HG02798 (cell line): ENCODE measurements at regions not wholly inside any gene's neighbourhood (a gene's known extent, or its start where the extent isn't known, plus 50 kb on each side); places are given as distances from the start of the nearest gene placed in this dataset.

Experiments
- ATAC-seq: cut with Tn5 transposase; IDR thresholded peaks from one replicate; pipeline ENCODE4 v1.9.1; 2021; ENCODE audit warnings: mild to moderate bottlenecking; ENCODE audit not compliant: unreplicated experiment, poor library complexity

DNA sequence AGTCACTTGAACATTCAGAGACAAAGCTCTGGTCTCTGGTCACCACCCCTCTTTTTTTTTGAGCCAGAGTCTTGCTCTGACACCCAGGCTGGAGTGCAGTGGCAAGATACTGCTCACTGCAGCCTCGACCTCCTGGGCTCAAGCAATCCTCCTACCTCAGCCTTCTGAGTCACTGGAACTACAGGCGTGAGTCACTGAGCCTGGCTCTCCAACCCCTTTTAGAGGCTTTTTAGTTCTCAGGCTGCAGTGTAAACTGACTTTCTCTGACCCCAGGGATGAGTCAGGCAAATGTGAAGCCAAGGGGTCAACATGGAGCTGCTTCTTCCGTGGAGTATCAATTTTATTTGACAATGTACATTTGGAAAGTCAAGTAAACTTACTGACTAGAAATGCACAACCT, 229.2 kb downstream of the PTTG2 start:
- no peak for ATAC-seq

DNA sequence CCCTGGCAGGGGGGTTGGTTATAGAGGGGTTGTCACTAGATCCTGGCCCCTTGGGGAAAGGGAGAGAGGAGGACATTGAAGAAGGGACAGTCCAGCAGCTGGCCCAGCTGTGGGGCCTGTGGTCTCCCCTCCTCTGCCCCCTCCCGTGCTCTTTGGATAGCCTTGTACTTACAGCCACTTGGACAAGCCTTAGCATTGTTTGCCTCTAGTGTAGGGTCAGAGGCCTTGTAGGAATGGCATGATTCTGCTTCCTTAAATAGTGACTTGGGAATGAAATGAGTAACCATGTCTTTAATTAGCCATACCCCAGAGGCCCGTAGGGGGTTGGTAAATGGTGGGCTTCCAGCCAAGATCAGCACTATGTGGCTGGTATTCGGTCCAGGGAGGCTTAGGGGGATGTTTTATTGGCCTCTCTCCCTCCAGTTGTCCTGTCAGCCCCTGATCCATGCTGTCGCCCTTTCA, 230.6 kb downstream of the PTTG2 start:
- ATAC-seq, result no peak

DNA sequence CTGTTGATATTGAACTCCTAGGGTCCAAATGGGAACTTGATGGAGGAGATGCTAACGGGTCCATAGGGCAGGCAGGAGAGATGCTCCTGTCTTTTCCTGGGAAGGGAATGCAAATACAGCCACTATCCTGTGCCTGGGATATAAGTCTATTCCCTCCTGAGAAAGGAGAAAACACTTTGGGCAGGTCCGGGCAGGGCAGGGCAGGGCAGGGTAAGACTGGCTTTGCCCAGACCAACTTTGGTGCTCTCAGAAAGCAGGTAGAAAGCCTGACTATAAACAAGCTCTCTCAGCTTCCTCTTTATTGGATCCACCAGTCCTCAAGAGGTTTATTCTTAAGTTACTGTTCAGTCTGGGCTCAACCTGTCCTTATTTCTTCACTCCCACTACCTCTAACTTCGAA, 232.3 kb downstream of the PTTG2 start:
- ATAC-seq, result no peak

DNA sequence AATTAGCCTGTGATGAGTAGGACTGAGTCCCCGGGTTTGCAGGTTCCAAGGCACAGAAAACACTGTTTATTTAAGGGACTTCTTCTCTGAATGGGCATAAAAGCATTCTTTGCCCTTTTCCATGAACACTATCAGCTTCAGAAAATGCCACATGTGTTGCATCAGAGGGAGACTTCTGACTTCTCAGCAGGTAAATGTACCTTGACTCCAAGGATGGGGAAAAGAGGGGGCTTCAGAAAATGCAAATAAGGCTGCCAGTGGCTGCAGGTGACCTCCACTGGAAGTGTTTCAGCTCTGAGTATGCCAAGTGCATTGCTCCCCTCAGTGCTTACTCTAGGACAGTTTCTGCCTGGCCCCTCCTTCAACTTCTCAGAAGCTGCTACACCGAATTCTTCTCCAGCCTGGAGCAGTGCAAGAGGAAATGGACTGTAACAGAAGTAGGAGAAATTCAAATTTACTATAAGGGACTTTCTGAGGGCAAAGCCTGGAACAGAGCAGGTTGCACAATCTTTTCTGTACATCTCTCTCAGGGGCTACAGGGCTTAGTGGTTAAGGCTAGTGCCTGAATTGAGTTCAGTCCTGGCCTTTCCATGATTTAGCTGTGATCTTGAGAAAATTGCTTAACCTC, 233.2 kb downstream of the PTTG2 start:
- ATAC-seq, result no peak

DNA sequence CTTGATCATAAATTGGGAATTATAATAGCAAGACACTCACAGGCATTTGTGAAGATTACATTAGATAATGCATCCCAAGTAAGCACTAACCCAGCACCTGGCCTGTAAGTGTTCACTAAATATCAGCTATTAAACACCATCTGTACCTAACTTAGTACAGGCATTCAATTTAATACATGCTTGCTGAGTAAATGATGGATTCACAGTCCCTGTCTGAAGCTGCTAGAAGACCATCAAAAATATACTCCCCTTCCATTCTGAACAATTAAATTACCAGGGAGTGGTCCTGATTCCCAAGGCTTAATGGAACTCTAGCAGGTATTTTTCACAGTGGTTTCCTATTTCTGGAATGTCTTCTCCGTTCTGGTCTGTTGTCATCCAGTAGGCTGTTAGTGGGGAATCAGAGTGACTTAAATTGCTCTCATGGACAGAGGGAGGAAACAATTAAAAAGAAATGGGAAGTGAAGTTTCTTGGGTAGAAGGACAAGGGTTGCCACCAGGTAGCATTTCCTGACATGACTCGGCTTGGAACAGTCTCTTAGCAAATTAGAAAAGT, 233.9 kb downstream of the PTTG2 start:
- no peak for ATAC-seq

DNA sequence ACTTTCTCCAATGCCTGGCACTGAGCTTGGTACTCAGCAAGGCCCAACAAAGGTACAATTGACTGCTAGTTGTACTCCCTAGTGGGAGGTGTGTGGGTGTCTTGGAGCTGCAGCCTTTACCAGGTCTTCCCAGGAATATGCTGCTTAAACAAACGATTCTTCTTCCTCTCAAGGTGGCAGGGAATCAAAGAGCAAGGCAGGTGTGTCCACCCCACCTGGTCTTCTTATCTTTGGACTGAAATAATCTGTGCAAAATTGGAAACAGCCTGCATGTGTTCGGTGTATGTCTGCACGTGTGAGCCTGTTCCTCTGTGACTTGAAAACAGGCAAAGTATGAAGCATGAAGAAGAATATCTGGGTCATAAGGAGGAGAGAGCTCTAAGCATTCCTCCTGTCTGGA, 235.3 kb downstream of the PTTG2 start:
- no peak for ATAC-seq

DNA sequence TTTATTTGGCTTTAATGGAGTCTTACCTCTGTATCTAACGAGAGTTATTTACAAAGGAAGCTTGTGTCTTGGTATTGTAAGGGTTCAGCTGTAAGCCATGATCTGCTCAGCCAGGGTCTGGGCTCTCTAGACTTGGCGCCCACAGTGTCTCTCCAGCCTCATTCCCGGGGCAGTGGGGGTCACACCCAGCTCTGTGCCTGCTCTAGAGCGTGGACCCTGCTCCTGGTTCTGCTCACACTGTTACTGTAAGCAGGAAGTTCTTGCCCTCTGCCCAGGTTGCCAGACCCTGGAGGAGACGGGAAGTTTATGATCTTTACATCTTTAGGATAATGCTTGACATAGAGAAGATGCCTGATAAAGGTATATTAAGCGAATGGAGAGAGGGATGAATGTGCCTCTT, 235.7 kb downstream of the PTTG2 start:
- no peak for ATAC-seq

DNA sequence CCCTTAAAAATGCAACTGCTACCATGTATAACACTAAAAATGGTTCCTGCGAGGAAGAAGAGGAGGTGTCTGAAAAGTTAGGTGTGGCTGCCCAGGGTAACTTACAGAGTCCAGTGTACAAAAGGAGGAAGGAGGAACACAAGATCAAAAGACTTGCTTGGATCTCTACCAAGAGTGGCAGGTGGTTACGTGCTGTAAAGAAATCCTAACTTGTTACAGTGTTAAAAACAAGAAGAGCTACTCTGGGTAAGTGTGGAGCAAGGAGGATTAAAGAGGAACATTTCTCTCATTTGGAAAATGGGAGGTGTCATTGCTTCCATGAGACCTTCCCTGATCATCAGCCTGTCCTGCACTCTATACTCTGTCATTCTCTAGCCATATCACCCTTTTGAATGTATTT, 242.0 kb downstream of the PTTG2 start:
- ATAC-seq, result no peak

DNA sequence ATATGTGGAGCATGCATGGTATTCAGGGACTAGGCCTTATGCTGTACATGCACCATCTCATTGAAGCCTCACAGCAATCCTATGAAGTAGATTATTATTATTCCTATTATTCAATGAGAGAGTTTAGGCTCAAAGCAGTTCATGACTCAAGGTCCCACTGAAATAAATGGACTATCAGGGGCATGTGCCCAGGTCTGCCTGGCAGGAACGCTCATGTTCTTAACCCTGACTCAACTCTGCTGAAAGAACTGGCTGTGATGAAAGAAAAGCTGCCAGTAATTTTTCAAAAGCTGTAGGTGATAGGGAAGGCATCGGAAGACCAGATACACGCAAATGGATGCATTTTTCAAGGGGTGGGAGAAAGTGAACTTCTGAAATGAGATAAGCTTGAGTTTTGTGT, 243.4 kb downstream of the PTTG2 start:
- no peak for ATAC-seq

DNA sequence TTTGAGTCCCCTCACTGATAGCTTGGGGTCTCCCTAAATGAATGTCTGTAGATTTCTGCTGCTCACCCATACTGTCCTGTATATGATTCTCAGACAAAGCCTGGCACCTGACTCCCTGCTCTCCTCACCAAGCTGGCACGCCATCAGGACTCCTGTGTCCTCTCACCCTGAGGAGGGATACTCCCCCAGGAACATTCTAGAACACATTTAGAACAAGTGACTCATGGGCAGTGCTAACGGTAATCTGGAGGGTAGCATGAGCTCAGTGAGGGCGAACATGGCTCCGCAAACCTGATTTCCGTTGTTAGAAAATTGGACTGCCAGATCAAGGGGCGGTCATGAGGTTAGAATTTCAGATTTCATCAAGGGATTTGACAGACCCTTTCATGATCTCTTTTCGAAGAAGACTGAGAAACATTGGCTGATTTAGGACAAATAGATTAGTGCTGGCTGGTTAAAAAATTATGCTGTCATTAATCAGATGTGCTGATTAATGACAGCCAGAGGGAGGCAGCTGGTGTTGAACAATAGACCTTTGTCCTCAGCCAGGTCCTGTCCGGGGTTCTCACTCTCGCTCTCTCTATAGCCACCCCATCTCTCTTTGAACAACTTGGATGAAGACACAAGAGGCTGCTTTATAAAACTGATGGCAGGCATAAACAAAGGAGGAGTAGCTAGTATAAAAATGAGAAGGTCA, 244.3 kb downstream of the PTTG2 start:
- no peak for ATAC-seq

DNA sequence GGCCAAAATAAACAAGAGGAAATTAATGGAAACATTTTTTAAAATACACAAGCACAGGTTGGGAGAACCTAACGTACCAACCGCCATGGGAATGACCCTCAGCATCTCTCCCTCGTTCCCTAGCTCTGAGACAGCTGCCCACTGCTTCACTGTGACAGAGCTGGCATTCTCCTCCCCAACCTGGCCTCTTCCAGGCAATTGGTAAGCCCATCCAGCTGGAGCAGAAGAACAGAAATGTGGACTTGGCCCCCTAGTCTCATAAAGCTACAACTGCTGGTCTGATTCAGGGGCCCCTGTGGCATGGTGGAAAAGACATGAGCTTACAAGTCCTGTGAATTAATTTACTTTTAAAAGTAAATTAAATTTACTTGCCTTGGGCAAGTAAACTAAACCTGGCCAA, 245.1 kb downstream of the PTTG2 start:
- ATAC-seq, result no peak

DNA sequence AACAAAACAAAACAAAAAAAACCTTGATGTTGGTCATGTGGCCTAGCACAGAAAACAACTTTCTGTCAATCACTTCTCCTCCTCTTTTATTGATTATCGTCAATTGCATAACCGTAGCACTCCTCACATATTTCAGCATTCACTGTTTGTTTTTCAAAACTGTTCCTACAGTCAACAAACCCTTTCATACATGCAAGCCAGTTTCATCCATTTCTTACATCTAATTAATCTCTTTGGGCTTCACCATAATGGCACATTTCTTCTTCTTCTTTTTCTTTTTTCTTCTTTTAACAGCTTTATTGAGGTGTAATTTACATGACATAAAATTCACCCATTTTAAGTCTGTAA, 246.9 kb downstream of the PTTG2 start:
- ATAC-seq, result no peak

DNA sequence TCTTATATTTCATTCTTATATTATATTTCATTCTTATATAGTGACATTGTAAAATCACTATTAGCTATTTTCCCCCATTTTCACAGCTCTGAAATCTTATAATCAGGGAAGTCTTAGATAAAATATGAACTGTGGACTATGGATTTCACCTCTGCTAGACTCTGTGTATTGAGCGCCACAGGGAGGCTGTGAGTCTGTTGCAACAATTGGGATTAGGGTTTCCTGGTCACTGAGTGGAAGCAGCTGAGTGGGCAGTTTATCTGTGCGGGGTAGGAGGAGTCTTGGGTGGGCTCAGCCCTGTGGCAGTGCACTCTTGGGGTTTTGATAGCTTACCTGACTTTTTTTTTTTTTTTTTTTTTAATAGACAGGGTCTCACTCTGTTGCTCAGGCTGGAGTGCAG, 249.5 kb downstream of the PTTG2 start:
- no peak for ATAC-seq

DNA sequence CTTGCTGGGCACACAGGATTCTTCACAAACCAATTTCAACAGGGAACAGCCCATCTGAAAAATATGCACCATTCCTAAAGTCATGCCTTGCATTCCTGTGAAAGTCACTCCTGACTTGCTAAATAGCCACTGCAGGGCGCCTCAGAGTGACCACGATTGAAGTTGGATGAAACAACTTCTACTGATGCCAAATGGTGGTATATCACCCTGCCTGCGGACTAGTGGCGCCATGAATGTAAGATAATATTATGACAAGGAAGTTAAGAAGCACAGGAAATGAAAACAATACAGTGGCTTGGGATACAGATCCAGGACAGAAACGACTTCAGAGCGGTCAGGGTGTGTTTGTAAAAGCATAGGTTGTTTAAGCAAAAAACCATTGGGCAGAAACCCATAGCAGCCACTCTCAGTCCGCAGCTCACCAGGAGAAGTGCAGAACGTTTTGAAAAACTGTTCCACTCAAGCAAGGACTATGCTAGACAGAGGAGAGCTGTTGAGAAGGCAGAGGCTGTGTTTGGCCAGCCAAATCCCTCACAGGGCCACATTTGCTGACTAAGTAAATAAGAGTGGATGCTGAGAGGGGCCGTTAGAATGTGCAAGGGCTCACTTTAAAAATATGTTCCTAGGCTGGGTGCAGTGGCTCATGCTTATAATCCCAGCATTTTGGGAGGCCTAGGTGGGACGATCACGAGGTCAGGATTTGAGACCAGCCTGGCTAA, 250.4 kb downstream of the PTTG2 start:
- ATAC-seq, result no peak

DNA sequence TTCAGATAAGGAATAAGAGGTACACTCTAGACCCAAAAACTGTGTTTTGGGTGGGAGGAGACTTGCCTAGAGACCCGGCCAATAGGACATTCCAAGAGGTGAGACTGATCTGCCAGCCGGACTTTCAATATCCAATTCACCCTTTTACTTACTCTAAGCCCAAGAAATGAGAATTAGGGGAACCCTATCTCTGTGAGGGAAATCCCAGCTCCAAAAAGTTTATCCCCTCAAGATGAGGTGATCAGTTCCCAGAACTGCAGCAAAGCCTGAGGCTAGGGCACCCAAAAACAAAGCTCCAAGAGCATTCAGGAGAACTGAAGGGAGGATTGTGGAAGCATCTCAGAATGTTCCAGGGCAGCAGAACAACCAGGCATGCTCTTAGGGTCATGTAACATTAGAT, 251.7 kb downstream of the PTTG2 start:
- ATAC-seq, result no peak

DNA sequence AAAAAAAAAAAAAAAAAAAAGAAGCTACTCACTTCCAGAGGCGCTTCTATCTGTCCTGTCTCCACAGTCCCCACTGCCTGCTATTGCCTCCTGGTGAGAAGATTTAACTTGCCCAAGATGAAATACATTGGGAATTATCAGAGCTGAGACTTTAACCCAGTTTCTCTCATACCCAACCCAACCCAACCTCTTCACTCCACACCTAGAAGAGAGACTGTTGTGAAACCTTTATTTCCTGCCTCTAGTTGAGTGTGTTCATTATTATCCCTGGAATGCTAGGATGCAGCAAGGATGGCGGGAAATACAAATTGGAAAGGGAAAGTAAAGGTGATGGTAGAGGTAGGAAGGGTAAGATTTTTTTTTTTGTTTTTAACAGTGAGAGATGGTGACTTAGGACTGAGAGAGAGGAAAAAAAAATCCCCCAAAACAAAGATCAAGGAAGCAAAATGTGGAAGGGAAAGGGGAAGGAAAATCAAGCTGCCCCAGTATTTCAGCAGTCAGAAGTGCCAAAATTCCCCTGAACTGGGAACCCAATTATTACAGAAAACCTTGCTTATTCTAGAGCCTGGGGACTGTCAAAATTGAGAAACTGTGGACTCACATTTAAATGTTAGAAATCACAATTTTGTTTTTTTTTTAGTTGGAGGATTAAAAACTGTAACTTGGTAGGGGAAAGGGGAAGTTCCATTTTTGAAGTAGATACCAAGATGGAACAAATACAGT, 253.0 kb downstream of the PTTG2 start:
- ATAC-seq, result no peak

DNA sequence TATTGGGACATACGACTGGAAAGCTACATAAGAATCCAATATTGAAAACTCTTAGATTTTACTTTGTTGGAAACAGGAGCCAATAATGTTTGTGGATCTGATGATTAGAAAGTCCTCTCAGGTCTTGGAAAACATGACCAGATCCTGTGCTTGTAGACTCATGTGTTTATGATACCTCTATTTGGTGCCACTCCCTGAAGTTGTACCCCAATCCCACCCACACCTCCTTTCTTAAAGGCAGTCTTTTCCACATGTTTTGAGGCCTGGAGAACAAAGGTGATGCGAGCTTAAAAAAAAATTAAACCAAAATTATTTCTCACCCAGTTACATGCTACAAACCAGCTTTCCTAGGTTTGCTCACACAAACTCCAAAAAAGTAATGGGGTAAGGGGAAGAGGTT, 262.7 kb downstream of the PTTG2 start:
- ATAC-seq, result no peak

DNA sequence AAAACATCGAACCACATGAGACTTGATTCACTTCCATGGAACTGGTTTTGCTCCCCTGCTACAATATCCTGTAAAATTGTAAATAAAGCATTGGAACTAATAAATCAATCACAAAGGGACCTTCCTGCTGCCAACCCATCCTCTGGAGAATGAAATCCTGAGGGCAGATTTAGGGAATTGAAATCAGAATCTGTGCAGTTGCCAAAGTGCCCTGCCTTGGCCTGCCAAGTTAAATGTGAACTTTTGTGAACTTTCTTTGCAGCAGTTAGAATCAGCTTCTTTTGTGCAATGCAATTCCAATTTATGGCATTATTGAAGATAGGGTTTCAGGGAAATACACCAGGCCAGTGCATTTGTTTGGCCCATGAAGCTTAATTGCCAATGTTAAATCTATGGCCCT, 263.1 kb downstream of the PTTG2 start:
- ATAC-seq, result no peak

DNA sequence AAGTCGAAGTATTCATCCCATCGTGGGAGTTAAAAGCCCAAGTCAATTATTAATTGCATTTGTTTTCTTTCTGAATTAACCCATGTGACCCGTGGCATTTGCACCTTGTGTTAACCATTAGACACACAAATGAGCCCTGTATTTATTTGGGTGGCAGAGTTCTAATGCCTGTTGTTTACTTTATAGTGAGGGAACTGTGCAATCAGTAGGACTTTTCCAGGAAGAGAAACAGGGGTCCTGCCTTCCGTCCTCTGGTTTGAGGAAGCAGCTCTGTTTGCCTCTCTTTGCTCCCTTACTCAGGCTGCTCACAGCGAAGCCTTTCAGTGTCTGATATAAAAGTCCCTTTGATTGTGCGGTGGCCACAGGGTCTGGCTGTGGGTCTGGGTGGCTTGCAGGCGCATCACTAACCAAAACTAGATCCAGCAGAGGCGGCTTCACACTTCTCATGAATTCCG, 263.6 kb downstream of the PTTG2 start:
- ATAC-seq, result no peak

DNA sequence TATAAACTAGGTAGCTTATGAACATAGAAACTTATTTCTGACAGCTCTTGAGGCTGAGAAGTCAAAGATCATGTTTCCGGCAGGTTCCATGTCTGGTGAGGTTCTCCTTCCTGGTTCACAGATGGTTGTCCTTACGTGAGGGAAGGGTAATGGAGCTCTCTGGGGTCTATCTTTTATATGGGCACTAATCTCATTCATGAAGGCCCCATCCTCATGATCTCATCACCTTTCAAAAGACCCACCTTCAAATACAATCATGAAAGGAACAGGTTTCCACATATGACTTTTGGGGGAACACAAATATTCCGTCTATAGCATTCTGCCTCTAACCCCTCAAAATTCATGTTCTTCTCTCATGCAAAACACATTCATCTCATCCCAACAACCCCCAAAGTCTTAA, 264.7 kb downstream of the PTTG2 start:
- ATAC-seq, result no peak

DNA sequence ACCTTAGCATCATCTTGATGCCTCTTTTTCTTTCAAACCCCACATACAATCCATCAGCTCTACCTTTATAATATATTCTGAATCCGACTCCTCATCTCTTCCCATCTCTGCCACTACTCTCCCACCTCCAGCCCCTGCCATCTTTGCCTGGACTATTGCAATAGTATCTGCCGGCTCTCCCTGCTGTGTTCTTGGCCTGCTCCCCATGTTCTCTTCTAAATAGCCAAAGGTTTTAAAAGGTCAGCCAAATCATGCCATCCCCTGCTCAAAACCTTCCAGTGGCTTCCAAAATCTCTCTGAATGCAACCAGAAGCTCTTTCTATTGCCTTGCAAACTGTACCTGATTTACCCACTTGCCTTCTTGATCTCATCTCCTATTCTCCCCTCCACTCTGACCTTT, 266.0 kb downstream of the PTTG2 start:
- no peak for ATAC-seq
